ENCODE measurements at regions not wholly inside any gene's neighbourhood (a gene's known extent, or its start where the extent isn't known, plus 50 kb on each side); places are given as distances from the start of the nearest gene placed in this dataset.

DNA sequence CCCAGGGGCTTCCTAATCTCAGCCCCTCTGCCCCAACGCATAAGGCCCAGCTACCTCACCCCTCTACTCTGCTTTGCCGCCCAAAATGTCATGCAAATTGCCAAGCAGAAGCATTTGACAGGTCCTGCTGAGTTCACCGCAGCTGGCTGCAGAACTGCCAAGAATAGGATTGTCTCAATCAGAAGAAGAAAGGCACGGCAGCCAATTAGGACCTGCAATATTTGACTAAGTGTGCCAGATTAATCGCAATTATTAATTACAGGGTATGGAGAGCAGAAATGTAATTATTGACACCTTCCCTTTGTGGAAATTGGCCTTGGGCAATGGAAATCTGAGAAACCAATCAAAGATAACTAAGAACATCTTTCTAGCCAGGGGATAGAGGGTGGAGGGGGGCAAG lies 318.6 kb downstream of the LRFN2 start:
- intact Hi-C loops (cut with micrococcal nuclease): no loop called here

DNA sequence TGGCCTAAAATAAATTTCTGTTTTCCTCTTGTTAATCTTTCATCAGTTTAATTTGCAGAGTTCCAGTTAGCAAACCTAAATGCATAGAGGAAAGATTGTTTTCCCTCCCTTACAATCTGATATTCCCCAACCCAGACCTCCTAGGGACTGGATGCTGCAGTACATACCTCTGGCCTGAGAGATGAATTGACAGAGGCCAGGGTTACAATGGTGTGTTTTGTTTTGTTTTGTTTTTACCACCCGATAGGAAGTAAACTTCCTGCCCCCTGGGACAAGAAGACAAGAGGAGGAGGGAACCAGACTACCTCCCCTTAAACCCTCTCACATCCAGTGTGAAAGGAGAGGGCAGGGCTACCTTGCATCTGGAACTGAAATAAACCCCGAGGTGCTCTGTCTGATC lies 319.0 kb downstream of the LRFN2 start:
- intact Hi-C loops (cut with micrococcal nuclease): no loop called here

DNA sequence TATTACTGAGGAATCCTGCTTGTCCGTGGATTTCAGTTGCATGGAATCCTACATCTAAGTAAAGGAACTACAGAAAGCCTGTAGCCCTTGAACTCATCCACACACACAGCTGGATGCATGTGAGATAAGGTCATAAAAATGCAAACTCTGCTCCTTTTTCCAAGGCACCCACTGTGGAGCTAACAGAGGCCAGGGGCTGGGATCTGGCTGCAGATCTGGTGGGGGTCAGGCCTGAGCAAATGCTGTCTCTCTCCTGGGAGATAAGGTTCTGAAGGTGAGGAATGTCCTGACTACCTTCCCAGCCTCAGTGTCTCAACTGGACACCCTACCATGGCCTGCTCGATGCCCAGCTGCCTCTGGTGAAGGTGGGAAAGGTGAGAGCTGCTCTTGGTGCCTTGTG lies 321.5 kb downstream of the LRFN2 start:
- intact Hi-C loops (cut with micrococcal nuclease): no loop called here

DNA sequence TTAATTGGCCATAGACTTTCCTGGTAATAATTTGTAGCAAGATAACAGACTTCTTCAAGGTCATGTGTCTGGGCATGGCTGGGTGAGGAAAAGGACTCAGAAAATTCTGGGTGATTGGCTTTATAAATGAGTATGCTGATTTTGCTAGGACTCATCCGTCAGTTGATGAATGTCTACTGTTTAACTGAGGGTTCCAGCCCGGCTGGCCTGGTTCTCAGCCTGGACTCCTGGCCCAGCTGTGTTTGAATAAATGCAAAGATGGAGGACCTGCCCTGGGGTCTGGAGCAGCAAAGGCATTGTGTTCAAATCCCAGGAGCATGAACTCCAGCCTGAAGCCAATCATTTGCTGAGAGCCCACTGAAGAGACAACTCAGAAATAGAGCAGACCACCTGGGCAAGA lies 323.2 kb downstream of the LRFN2 start:
- intact Hi-C loops (cut with micrococcal nuclease): no loop called here

DNA sequence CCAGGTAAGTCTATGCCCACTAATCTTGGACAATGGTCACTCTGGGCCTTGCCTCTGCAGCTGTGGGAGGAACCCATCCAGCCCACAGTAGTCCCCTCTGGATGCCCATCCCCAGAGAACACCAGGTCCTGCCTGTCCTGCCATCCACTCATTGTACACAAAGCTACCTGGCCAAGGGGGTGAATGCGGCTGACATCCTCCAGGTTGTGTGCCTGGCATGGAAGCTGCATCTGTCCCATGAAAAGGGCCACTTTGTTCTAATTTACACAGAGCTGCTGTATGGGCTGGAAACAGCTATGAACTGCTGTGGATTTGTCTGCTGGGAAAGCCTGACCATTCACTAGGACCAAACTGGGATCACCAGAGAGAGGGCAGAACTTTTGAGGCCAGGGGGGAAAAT lies 324.8 kb downstream of the LRFN2 start:
- intact Hi-C loops (cut with micrococcal nuclease): no loop called here

DNA sequence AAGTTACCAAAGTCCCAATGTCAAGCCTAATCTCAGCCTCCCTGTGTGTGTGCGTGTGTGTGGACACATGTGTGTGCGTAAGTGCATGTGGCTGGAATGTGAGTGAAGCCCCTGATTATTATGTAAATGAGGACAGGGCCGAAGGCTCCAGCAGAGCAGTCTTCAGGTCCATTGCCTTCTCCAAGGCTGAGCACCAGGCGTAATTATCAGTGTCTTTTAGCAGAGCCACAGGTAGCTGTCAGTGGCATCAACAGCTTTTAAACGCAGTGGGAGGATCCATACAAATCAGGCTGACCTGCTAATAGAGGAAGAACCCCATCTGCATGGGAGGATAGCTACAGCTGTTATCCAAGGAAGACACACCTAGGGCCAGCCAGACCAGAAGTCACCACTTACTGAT lies 324.3 kb upstream of the MOCS1 start:
- intact Hi-C loops (cut with micrococcal nuclease): no loop called here

DNA sequence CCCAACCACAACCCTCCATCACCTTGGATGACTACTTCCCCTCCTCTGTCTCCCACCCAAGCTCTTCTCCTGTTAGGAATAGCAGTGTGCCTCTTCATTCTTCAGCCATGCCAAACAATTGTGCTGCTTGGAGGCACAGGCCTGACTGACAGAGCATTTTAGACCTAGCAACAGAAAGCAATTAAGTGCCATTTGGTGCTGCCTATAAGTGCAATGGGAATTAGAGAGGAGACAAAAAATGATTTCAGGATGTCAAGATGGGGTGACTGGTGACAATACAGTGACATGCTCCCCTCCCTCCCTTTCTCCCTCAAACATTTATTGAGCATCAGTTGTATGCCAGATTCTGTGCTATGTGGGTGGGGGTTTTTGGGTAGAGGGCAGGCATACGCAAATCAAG lies 322.6 kb upstream of the MOCS1 start:
- intact Hi-C loops (cut with micrococcal nuclease): no loop called here

DNA sequence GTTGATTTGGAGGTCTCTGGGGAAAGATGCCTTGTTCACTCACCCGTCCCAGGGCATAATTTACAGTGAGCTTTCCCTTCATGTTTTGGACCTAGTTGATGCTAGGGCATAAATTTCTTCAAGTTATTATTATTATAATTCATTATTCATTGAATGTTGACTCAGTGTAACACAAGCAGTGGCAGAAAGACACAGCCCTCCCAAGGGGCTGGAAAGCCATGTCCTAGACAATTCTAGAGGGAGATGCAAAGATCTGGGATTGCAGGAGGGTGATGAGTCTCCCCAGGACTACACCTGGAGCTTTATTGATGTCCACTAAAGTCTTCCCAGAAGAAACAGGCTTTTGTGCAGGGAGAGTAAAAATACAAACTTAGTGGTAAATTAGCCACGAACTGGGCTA lies 322.0 kb upstream of the MOCS1 start:
- intact Hi-C loops (cut with micrococcal nuclease): no loop called here

DNA sequence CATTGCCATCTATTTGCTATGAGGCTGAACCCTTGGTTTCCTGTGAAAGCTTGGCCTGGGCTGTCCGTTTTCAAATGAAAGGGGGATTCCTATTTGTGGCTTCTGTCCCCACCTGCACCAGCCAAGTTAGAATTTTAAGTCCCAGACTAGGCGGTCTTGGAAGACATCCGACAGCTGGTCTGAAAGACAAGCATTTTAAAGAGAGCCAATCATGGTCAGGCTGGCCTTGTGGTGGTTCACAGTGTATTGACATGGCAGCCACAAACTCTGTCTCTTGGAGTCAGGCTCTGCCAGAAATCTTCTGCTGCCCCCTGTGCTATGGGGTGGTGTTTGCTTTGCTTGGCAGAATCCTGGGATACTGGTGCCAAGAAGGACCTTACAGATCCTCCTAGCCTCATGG lies 319.2 kb upstream of the MOCS1 start:
- intact Hi-C loops (cut with micrococcal nuclease): no loop called here

DNA sequence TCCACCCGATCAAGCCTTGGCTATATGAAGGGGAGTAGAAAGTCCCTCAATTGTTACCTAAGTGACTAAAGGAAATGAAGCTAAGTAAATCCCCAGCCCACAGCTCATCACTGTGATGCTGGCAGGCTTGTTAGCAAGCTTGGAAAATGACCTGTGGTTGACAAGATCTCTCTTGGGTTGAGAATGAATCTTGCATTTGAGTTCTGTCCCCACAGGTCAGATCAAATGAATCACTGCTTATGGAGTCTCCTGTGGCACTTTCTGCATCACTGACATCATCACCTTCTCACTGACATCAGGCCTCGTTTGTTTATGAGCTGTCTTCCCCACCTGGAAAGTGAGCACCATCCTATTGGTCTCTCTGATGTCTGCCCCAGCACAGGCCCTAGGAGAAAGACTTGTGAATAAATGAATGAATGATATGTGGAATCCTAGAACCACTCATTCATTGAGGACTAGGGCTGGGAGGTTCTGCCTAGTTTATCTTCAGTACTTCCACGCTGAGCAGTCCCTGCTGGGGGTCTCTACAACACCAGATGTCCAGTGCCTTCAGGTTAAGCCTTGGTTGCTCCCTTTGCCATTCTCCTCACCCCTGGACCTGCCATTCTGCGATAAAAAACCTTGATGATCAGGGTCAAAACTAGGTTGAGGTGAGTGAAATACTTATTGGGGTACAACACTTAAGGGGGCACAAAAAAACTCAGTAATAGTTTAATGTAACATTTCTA lies 318.4 kb upstream of the MOCS1 start:
- intact Hi-C loops (cut with micrococcal nuclease): no loop called here

DNA sequence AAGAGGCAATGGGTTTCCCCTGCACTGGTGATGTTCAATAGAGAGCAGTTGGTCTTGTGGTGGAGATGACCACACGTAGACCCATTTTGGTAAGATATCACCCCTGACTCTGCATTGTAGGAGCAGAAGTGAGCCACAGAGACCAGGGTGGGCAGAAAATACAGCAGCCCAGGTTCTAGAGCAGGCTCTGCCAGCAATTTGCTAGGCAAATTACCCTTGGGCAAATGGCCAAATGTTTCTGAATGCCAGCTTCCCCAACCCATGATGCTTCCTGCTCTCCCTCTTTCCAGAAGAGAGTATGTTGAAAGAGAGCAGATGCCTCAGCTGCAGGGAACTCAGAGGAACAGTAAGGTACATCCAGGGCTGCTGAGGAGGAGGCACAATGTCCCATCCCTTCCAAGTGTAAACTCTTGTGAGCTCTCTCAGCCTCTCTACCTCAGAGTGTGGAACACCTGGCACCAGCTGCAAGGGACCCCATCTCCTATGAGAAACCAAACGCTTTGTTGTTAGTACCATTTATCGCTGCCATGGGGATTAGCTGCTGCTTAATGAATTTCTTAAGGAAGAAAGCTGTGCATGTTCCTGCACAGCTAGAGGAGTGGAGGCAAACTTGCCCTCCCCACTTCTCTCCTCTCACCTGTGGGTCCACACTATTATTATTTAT lies 317.5 kb upstream of the MOCS1 start:
- intact Hi-C loops (cut with micrococcal nuclease): no loop called here

DNA sequence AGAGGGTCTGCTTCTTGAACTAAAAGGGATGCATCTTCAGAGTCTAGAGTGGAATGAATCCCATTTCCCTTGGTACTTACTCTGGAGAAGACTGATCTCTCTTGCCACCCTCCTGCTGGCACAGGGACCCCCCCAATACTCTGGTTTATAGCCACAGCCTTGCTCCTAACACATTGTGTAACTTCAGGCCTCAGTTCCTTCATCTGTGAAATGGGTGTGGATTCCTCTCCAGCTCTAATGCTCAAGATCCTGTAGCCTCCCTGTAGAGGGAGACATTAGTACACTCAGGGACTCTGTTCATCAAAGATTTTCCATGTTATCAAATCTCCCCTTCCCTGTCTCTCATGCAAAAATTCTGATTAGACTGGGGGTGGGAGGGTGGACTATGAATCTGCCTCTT lies 315.7 kb upstream of the MOCS1 start:
- intact Hi-C loops (cut with micrococcal nuclease): no loop called here

DNA sequence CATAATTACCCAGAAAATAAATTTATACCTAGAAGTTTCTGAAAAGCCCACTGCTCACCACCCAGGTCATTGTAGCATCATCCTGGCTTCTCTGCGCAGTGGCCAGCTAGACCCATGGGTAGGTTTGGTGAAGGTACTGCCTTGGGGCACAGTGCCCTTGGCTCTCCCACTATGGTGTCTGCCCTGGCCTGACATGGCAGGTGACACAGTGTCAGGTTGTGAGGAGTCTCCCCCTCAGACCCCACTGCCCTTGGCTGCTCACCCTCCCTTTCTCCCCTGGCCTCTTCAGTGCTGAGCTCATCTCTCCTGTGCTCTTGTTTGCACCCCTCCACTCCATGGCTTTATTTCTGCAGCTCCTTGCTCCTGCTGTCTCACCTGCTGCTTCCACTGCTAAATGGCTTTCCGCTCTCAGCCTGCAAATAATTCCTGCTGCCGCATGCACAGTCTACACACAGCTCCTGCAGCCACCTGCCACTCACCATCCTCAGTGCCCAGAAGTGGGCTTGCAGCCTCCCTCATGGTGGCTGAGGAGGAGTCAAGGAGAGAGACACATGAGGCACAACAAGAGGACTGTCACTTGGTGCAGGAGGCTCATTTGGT lies 313.4 kb upstream of the MOCS1 start:
- intact Hi-C loops (cut with micrococcal nuclease): no loop called here

DNA sequence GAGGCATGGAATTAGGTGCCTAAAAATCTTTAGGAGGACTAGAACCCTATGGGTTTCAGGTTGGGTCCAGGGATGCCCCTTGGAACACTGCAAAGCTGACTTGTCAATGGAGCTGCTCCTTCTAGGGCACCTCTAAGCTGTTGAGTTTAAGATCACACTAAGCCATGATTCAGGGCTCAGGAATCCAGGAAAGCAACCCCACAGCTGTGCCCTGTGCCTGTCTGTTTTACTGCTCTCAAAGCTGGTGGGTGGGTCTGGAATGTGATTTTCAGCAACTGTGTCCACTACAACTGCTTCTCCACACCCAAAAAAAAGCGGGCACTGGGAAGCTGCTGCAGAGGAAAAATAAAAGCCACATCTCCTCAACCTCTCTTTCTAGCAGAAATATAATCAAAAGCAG lies 310.4 kb upstream of the MOCS1 start:
- intact Hi-C loops (cut with micrococcal nuclease): no loop called here

DNA sequence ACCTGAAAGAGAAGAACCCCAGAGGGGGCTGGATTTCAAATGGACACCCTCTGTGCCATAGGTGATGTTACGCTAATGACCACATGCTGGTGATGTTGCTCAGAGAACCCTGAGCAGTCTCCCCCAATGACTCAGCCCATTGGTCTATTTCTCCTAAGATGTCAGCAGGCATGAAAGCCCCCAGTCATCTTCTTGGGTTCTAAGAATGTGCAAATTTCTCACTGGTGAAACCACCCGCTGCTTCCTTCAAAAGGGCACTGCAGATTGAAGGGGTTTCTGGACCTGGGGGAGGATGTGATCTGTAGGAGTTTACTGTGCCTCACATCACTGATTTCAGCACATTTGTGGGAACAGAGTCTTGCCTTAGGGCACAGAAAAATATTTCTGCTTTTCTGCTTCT lies 298.4 kb upstream of the MOCS1 start:
- intact Hi-C loops (cut with micrococcal nuclease): no loop called here

DNA sequence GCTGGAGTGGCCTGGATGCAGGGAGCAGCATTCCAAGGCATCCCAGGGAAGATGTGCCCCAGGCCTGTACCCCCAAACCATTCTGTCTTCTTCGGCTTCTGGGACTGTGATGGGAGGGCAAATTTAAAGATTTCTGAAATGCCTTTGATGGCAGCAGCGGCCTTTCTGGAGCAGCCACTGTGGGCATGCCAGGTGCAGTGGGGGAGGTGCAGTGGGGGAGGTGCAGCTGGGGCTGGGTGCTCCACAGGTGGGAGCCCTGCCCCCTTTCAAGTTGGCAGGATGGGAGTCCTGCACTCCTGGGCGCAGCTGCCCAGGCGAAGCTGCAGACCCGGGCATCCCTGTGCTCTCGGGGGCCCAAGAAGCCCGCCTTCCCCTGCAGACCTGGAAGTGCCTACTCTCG lies 293.5 kb upstream of the MOCS1 start:
- intact Hi-C loops (cut with micrococcal nuclease): no loop called here

DNA sequence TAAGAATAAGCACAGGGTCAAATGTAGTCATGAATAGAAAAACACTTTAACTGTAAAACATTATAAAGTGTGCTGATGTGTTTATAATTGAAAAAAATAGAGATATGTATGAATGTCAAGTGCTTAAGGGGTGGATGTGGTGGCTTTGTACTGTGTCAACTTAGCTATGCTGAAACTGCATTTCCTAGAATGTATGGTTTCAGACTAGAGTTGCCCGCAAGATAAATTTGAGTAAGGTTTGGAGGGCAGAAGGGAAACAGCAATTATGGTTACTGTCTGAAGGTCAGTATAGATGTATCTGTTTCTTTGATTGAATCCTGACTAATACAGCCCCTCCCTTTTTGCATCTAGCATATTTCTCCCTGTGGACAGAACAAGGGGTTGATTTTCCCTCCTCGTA lies 288.1 kb upstream of the MOCS1 start:
- intact Hi-C loops (cut with micrococcal nuclease): no loop called here

DNA sequence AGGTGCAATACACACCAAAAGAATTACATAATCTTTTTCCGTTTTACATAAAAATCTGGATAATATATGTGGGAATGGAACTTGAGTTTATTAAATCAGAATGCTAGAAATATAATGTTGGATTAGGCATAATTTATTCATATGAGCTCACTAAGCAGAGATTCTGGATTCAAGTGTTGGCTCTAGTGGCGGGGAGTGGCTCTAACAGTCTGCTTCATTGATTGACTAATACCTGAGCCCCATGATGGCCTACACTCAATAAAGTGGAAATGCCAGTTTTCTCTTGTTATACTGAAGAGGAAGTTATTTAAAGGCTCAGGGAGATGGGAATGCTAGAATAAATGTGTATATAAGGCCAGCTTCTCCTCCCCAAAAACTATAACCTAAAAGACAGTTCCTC lies 285.5 kb upstream of the MOCS1 start:
- intact Hi-C loops (cut with micrococcal nuclease): no loop called here

DNA sequence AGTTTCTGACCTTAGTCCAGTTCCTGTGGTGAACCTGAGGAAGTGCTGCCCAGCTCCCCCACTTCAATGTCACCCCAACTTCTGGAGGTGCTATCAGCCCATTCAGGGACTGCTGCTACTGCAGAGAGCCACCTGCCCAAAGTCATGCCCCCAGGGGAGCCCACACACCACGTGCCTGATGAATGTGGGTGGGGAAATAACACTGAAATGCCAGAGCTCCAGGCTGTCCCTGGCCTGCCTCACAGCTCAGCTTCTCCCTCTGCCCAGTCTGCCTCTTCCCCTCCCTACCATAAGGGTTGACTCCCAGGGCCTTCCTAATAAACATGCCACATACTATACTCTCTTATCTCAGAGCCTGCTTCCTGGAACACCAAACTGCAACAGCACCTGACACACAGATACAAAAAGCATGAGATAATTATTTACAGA lies 276.4 kb upstream of the MOCS1 start:
- intact Hi-C loops (cut with micrococcal nuclease): no loop called here

DNA sequence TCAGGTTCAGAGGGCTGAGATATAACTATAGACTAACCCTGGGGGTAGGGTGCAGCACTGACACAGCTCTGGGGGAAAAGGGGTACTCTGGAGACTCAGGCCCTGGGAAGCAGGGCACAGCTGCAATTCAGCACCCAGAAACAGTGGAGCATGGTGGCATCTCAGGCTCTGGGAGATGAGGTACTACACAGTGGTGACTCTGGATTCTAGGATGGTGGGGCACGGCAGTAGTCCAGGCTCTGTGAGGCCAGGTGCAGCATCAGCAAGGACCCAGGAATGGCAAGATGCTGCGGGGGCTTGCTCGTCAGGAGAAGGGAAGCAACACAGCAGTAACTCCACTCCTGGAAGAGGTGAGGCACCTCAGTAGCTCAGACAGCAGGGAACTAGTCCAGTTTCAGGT lies 271.5 kb upstream of the MOCS1 start:
- intact Hi-C loops (cut with micrococcal nuclease): no loop called here

DNA sequence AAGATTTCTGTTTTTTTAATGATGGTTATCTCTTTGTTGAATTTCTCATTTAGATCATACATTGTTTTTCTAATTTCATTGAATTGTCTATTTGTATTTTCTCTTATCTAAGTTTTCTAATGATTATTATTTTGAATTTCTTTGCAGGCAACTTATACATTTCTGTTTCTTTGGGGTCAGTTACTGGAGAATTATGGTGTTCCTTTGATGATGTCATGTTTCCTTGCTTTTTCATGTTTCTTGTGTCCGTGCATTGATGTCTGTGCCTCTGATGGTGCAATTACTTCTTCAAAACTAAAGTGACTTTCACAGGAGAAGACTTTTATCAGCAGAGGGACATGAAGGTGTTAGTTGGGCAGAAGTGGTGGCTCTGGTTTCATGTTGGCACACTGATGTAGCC lies 270.7 kb upstream of the MOCS1 start:
- intact Hi-C loops (cut with micrococcal nuclease): no loop called here

DNA sequence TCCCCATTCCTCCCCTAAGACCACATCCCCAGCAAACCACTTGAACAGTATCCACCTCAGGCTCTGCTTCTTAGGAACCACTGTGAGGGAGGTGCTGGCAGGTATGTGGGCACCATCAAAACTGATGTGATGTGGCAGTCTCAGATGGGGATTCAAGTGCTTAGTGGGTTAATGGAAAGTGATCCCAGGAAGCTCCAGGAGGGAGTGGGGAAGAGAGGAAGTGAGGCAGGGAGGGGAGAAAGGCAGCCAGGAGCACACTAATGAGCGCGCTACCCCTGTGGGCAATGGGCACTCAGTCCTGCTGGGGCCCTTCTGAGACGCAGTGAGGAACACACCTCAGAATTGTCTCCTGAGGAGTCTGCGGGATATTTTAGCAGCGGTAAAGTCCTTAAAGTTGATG lies 263.1 kb upstream of the MOCS1 start:
- intact Hi-C loops (cut with micrococcal nuclease): no loop called here

DNA sequence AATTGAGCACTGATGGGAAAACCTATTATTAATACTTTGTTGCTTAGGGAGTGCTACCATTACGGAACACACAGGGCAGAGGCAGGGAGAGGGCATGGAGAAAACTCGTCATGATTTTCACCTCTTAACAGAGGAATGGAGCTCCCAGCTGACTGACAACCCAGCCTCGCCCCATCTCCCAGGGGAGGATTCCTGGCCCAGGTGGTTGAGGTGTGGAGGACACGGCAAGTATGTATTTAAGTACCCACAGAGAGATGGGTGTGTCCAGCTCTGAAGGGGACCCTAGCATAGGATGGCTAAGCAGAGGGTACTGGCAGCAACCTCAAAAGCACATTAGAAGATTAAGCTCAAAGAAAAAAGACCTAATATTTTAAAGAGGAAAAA lies 261.9 kb upstream of the MOCS1 start:
- intact Hi-C loops (cut with micrococcal nuclease): no loop called here

Data from T-helper 1 cell treated with Interleukin-12 subunit alpha and Interleukin-12 subunit beta and Interleukin-4 antibody, amounts not matched to agents 30 ng/mL and 1 ng/mL, for 36 hours (primary cell).